MCF 10A (cell line): ENCODE measurements at regions not wholly inside any gene's neighbourhood (a gene's known extent, or its start where the extent isn't known, plus 50 kb on each side); places are given as distances from the start of the nearest gene placed in this dataset.
"Not testable (repeated sequence)": the region's sequence is repeated elsewhere in the genome, so short reads cannot be mapped to it uniquely, and the experiment has no call there.

Source experiments
- BruUV-seq: library from RNA; stranded (reverse); fragments of 400-500 nt; replicated peaks from 2 replicates; lab custom pipeline; 2021; lab: Mats Ljungman, UMichigan
- CTCF ChIA-PET: fragments of 300-600 bp; sonication (Branson Sonifier 250); formaldehyde crosslinking; extraction: SDS; loops from one replicate; lab custom pipeline; 2021; ENCODE audit warnings: antibody characterized with exemption, inconsistent platforms; lab: Yijun Ruan, JAX
- POLR2A ChIA-PET: fragments of 300-600, 350-650 bp; sonication (Branson Sonifier 250); formaldehyde crosslinking; extraction: SDS; loops from one replicate; lab custom pipeline; 2020; ENCODE audit warnings: antibody characterized with exemption, inconsistent platforms; lab: Yijun Ruan, JAX
- DNase-seq: peaks from one replicate; pipeline ENCODE4 v3.0.0-alpha.2; 2018; ENCODE audit not compliant: unreplicated experiment
- H3K27ac Mint-ChIP-seq: one replicate; pipeline ENCODE4 v1.8.0; 2022; ENCODE audit warnings: mild to moderate bottlenecking, low read depth, mixed read lengths; ENCODE audit not compliant: unreplicated experiment
- H3K27me3 Mint-ChIP-seq: one replicate; pipeline ENCODE4 v1.8.0; 2022; ENCODE audit warnings: mixed read lengths; ENCODE audit not compliant: insufficient read depth, unreplicated experiment
- H3K36me3 Mint-ChIP-seq: one replicate; pipeline ENCODE4 v1.8.0; 2022; ENCODE audit warnings: mild to moderate bottlenecking, moderate library complexity, mixed read lengths; ENCODE audit not compliant: insufficient read depth, unreplicated experiment
- H3K4me1 Mint-ChIP-seq: one replicate; pipeline ENCODE4 v1.8.0; 2022; ENCODE audit warnings: mixed read lengths; ENCODE audit not compliant: insufficient read depth, unreplicated experiment
- H3K4me3 Mint-ChIP-seq: one replicate; pipeline ENCODE4 v1.8.0; 2022; ENCODE audit warnings: mild to moderate bottlenecking, moderate library complexity, mixed read lengths; ENCODE audit not compliant: unreplicated experiment
- H3K9me3 Mint-ChIP-seq: one replicate; pipeline ENCODE4 v1.8.0; 2022; ENCODE audit warnings: mixed read lengths; ENCODE audit not compliant: unreplicated experiment
- intact Hi-C: fragments of 100-400 bp; cut with micrococcal nuclease; formaldehyde crosslinking; loops from 2 replicates; pipeline ENCODE4 v1.14.1; 2022
- TF ChIP-seq, protein P1 (sequence below): fragments of 200-600 bp; IDR thresholded peaks from one replicate; pipeline ENCODE4 v1.8.0; 2022; ENCODE audit warnings: antibody characterized with exemption, mild to moderate bottlenecking; ENCODE audit not compliant: unreplicated experiment

DNA sequence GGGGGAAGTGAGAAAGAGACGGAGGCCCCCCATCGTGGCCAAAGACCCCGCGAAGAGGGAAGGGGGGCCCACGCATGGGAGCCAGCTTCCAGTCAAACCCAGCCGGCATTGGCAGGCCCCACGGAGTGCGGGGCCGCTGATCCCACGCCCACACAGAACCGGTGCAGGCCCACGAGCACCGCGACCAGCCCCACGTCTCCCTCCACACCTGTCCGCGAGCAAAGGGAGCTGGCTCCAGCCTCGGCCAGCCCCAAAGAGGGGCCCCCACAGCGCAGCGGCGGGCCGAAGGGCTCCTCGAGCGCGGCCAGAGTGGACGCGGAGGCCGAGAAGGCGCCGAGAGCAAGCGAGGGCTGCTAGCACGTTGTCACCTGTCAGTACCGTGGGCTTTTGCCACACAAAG lies 125.0 kb upstream of the TWIST2 start:
- intact Hi-C loops = loop anchor here (10.0 kb wide), 1 partner anchor 222 kb away; no protein-coding TSS in a partner anchor
- Mint-ChIP-seq H3K36me3 (no peaks in the 10 kb centered on the region), H3K9me3 (no peaks in the 10 kb centered on the region), H3K27me3 (no peaks in the 10 kb centered on the region), H3K4me3 (no peak overlapping the region), H3K4me1 (peaks cover 25% of the 10 kb centered on the region), H3K27ac (no peak overlapping the region)
- ChIA-PET POLR2A (interaction anchor here (3.8 kb wide), 1 partner anchor 62 kb away, joined by 36 read pairs; no protein-coding TSS in a partner anchor), CTCF (interaction anchor here (4.3 kb wide), 1 partner anchor 62 kb away, joined by 39 read pairs; no protein-coding TSS in a partner anchor)
- no peak for DNase-seq
- TF ChIP-seq, protein P1, sequence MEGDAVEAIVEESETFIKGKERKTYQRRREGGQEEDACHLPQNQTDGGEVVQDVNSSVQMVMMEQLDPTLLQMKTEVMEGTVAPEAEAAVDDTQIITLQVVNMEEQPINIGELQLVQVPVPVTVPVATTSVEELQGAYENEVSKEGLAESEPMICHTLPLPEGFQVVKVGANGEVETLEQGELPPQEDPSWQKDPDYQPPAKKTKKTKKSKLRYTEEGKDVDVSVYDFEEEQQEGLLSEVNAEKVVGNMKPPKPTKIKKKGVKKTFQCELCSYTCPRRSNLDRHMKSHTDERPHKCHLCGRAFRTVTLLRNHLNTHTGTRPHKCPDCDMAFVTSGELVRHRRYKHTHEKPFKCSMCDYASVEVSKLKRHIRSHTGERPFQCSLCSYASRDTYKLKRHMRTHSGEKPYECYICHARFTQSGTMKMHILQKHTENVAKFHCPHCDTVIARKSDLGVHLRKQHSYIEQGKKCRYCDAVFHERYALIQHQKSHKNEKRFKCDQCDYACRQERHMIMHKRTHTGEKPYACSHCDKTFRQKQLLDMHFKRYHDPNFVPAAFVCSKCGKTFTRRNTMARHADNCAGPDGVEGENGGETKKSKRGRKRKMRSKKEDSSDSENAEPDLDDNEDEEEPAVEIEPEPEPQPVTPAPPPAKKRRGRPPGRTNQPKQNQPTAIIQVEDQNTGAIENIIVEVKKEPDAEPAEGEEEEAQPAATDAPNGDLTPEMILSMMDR = no peak
- BruUV-seq = no TSS peak

DNA sequence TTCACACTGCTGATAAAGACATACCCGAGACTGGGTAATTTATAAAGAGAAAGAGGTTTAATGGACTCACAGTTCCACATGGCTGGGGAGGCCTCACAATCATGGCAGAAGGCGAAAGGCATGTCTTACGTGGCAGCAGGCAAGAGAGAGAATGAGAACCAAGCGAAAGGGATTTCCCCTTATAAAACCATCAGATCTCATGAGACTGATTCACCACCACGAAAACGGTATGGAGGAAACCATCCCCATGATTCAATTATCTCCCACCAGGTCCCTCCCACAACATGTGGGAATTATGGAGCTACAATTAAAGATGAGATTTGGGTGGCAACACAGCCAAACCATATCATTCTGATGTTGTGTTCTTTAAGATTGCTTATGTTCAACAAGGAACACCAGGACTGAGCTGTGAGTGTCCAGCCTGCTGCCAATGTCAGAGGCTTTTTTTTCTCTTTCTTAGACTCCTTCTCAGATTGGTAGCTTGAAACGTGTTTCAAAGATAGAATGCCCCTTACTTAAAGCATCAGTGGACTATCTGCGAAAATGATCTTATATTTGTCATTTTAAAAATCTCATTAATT lies 124.1 kb upstream of the TWIST2 start:
- H3K9me3 Mint-ChIP-seq, BruUV-seq, H3K4me3 Mint-ChIP-seq, DNase-seq, H3K36me3 Mint-ChIP-seq, H3K27me3 Mint-ChIP-seq, H3K27ac Mint-ChIP-seq, POLR2A ChIA-PET: not testable (repeated sequence)
- intact Hi-C loops = loop anchor here (10.0 kb wide), 1 partner anchor 221 kb away; no protein-coding TSS in a partner anchor
- CTCF ChIA-PET = interaction anchor here (1.0 kb wide), 1 partner anchor 62 kb away, joined by 4 read pairs; no protein-coding TSS in a partner anchor
- peaks cover 34% of the 10 kb centered on the region for H3K4me1 Mint-ChIP-seq

DNA sequence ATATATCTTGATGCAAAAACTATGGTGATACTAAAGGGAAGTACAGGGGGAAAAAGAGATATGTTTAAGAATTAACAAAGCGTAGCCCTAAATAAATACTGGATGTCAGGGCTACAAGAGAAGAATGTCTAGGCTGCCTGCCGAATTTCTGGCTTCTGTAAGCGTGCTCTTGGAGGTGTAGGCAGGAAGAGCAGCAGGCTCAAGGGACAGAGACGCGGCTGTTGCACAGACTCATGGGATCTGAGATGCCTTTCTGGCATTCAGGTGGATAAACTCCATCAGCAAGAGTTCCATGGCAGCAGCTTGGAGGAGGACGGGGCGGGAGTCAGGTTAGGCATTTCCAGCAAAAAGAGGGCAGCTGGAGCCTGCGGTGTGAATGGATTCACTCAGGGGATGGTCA lies 123.2 kb upstream of the TWIST2 start:
- ChIA-PET POLR2A (no interaction called here), CTCF (interaction anchor here (1.0 kb wide), 1 partner anchor 61 kb away, joined by 4 read pairs; no protein-coding TSS in a partner anchor)
- intact Hi-C loops = loop anchor here (10.0 kb wide), 1 partner anchor 220 kb away; no protein-coding TSS in a partner anchor
- Mint-ChIP-seq H3K4me1 (peaks cover 42% of the 10 kb centered on the region), H3K27ac (no peak overlapping the region), H3K9me3 (no peaks in the 10 kb centered on the region), H3K27me3 (no peaks in the 10 kb centered on the region), H3K4me3 (no peak overlapping the region), H3K36me3 (no peaks in the 10 kb centered on the region)
- BruUV-seq = no TSS peak
- TF ChIP-seq, protein P1 = no peak
- no peak for DNase-seq

DNA sequence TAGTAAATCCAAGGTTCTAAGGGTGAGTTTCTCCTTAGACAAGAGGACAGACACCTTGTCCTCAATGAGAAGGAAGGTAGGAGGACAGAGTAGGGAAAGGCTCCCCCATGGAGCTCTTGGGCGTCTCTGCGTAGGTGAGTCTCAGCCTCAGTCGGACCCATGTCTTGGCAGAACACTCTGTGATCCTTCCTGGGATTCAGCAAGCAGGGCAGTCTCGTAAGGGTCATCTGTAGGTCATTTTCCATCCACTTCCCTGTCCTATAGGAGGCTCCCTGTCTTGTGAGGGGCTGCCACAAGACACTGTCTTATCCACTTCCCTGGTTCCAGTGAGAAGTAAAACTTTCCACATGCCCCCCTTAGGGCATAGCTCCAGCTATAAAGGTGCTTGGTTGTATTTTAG lies 122.6 kb upstream of the TWIST2 start:
- no TSS peak for BruUV-seq
- Mint-ChIP-seq H3K27me3 (no peaks in the 10 kb centered on the region), H3K27ac (no peak overlapping the region), H3K36me3 (no peaks in the 10 kb centered on the region), H3K4me3 (no peak overlapping the region), H3K9me3 (no peaks in the 10 kb centered on the region), H3K4me1 (peaks cover 42% of the 10 kb centered on the region)
- CTCF ChIA-PET = no interaction called here
- no peak for DNase-seq
- TF ChIP-seq, protein P1 = no peak
- POLR2A ChIA-PET = no interaction called here
- intact Hi-C loops = loop anchor here (10.0 kb wide), 1 partner anchor 220 kb away; no protein-coding TSS in a partner anchor
